Coronary artery (tissue), 2 donors: ENCODE measurements at regions not wholly inside any gene's neighbourhood (a gene's known extent, or its start where the extent isn't known, plus 50 kb on each side); places are given as distances from the start of the nearest gene placed in this dataset.
"Not testable (repeated sequence)": the region's sequence is repeated elsewhere in the genome, so short reads cannot be mapped to it uniquely, and the experiment has no call there.

Experiments
- DNase-seq: peaks from one replicate; pipeline ENCODE4 v3.0.0-alpha.2; 2017; ENCODE audit warnings: low spot score
- H3K27ac ChIP-seq, 2 donors: fragments of 200-600 bp; sonication (generic); one replicate each; pipeline ENCODE4 v1.5.1; 2016 to 2019
- H3K4me3 ChIP-seq: fragments of 200-600 bp; sonication (generic); 2 replicates; pipeline ENCODE4 v1.5.1; 2016; ENCODE audit warnings: mild to moderate bottlenecking, moderate library complexity
- TF ChIP-seq, protein P1 (sequence below): fragments of 200-600 bp; sonication (generic); IDR thresholded peaks from one replicate; pipeline ENCODE4 v1.5.1; 2019; ENCODE audit warnings: antibody characterized with exemption

DNA sequence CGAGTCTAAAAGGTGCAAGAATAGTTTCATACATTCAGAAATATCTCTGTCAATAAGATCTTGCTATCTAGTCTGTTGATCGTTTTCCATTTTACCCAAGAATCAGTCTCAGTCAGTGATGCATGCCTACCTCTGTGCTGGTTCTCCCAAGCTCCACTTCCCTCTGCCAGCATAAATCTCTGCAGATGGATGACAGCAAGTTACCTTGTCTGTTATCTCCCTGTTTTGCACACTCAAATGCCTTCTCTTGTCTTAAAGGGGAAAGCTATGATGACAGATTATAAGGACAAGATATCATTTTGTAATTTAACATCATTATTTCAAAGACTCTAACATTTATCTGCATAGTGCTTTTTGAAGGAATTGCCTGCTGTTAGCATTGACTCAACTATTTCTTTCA lies 802.1 kb upstream of the SEMA6A start:
- Histone ChIP-seq H3K27ac (no peak overlapping the region), H3K4me3 (no peak overlapping the region)
- no peak for DNase-seq
- TF ChIP-seq, protein P1, sequence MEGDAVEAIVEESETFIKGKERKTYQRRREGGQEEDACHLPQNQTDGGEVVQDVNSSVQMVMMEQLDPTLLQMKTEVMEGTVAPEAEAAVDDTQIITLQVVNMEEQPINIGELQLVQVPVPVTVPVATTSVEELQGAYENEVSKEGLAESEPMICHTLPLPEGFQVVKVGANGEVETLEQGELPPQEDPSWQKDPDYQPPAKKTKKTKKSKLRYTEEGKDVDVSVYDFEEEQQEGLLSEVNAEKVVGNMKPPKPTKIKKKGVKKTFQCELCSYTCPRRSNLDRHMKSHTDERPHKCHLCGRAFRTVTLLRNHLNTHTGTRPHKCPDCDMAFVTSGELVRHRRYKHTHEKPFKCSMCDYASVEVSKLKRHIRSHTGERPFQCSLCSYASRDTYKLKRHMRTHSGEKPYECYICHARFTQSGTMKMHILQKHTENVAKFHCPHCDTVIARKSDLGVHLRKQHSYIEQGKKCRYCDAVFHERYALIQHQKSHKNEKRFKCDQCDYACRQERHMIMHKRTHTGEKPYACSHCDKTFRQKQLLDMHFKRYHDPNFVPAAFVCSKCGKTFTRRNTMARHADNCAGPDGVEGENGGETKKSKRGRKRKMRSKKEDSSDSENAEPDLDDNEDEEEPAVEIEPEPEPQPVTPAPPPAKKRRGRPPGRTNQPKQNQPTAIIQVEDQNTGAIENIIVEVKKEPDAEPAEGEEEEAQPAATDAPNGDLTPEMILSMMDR: no peak

DNA sequence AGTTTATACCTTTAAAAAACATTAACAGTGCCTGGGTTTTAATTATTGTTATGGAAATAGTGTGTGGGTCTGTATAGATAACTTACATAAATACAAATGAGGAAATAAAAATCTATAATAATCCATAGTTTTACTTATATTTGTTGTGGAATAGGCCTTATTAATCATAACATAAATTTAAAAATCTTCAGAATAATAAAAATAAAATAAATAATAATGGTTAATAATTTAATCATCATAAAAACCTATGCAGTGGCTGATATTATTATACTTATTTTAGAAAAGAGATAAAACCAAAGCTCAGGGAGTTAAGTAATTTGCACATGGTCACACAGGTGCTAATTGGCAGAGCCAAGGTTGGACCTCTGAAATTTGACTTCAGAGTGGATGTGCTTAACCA lies 785.3 kb upstream of the SEMA6A start:
- TF ChIP-seq, protein P1: no peak
- no peak for DNase-seq

DNA sequence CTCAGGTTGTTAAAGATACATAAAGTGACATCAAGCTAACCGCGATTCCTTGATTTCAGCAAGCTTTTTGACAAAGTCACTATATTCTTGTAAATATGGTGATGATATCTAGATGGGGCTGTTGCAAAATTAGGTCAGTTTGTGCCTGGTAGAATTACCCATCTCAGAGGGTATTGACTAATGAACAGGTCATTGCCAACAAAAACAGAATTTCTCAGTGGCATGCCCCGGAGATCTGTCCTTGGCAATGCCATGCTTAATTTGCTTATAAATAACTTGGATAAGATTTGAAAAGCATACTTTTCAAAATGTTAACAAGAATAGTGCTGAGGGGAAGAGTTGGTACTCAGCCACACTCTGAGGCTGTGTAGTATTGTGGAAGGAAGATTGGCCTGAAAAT lies 783.3 kb upstream of the SEMA6A start:
- Histone ChIP-seq H3K4me3 (no peak overlapping the region), H3K27ac (no peak overlapping the region)
- TF ChIP-seq, protein P1: no peak
- no peak for DNase-seq

More for the DNA sequence above, 785.3 kb upstream of the SEMA6A start:
- Histone ChIP-seq H3K27ac (no peak overlapping the region), H3K4me3 (no peak overlapping the region)

DNA sequence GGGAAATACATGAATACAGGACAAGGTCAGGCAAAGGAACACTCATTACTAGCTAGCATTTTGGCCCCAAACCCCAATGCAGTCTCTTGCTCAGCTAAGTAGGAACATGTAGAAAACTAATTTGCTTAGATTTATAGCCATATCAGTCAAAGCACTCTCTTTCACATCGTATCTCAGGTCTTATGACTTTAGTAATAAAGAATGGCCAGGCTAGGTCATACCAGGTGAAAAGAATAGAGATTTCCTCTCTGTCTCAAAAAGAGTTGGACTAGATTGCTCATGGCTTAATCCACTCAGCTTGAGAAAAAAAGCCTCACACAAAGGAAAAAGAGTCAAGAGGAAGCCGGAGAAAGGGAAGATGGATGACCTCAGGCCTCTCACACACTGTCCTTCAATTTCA lies 772.7 kb upstream of the SEMA6A start:
- Histone ChIP-seq H3K4me3 (no peak overlapping the region), H3K27ac (no peak overlapping the region)
- TF ChIP-seq, protein P1: no peak
- no peak for DNase-seq

DNA sequence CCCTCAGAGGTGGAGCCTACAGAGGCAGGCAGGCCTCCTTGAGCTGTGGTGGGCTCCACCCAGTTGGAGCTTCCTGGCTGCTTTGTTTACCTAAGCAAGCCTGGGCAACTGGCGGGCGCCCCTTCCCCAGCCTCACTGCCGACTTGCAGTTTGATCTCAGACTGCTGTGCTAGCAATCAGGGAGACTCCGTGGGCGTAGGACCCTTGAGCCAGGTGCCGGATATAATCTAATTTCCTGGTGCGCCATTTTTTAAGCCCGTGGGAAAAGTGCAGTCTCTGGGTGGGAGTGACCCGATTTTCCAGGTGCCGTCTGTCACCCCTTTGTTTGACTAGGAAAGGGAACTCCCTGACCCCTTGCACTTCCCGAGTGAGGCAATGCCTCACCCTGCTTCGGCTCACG lies 769.1 kb upstream of the SEMA6A start:
- not testable (repeated sequence) for H3K27ac ChIP-seq, DNase-seq, H3K4me3 ChIP-seq

DNA sequence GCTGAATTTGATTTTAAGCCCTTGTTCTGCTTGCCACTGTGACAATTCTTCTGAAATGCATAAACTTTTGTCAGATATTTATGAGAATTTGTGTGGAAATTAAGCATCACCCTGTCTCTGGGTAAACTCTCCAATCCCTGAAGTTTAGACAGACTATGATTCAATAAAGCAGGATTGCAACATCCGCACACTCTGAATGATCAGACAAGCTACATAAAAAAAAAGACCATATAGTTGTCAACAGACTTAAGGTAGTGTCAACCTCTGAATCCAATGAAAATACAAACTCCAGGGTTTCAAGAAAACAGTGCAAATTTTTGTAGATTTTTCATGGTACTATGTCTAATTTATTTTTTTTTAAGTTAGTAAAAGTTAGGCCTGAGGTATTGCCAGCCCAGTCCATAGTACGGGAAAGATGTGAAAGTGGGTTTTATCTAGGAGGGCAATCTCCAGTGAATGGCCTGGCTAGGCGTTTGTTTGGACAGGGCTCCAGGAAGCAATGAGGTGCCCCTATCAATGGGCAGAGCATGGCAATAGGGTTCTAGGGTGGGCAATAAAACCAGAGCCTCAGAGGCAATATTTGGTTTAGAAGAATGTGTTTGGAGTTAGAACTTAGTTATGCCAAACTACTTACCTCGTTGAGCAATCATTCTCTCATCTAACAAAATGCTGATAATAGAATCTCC lies 762.6 kb upstream of the SEMA6A start:
- no peak overlapping the region for H3K27ac ChIP-seq
- no peak for DNase-seq
- H3K4me3 ChIP-seq: no peak overlapping the region
- TF ChIP-seq, protein P1: no peak

DNA sequence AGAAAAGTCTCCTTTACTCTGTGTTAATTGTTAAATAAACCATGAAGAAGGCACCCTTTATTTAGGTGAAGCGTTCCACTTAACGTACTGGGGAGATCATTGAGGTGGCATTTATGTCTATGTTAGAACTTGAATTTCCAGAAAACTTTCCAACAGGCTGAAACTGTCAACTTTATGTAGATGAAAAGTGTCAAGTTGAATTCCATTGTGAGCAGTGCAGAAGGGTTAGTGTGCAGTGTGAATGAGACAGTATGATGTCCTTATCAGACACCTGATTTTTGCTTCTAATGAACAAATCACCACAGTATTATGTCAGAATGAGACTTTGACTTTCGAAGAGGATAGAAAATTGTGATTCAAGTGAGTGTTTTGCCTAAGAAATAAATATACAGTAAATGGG lies 761.6 kb upstream of the SEMA6A start:
- no peak overlapping the region for H3K27ac ChIP-seq
- no peak overlapping the region for H3K4me3 ChIP-seq

More for the DNA sequence above, 761.6 kb upstream of the SEMA6A start:
- TF ChIP-seq, protein P1: no peak
- no peak for DNase-seq
